Gastroesophageal sphincter (tissue), 4 donors: ENCODE measurements at regions not wholly inside any gene's neighbourhood (a gene's known extent, or its start where the extent isn't known, plus 50 kb on each side); places are given as distances from the start of the nearest gene placed in this dataset.

Source experiments
- ATAC-seq: fragments of 150-250 bp; one replicate; pipeline ENCODE4 v1.9.1; 2016; ENCODE audit warnings: mild to moderate bottlenecking, moderate library complexity
- H3K27ac ChIP-seq, 4 donors: fragments of 200-600 bp; sonication (generic) in 3 of 4; 1 replicate in 3 of 4; 2 replicates in 1 of 4; pipeline ENCODE4 v1.5.1; 2016 to 2019
- H3K27me3 ChIP-seq: fragments of 200-600 bp; sonication (generic); one replicate; pipeline ENCODE4 v1.5.1; 2019
- H3K36me3 ChIP-seq, 2 donors: fragments of 200-600 bp; sonication (generic); one replicate each; pipeline ENCODE4 v1.5.1; 2019; ENCODE audit warnings: control low read depth in 1 of 2
- H3K4me1 ChIP-seq, 3 donors: fragments of 200-600 bp; sonication (generic); 1 replicate in 2 of 3; 2 replicates in 1 of 3; pipeline ENCODE4 v1.5.1; 2016 to 2019; ENCODE audit warnings: control low read depth in 2 of 3
- H3K4me3 ChIP-seq, 2 donors: fragments of 200-600 bp; sonication (generic); one replicate each; pipeline ENCODE4 v1.5.1; 2019; ENCODE audit warnings: mild to moderate bottlenecking in 1 of 2, moderate library complexity in 1 of 2
- H3K9me3 ChIP-seq, 3 donors: fragments of 200-600 bp; sonication (generic); one replicate each; pipeline ENCODE4 v1.5.1; 2017 to 2019; ENCODE audit warnings: control low read depth in 2 of 3
- EP300 ChIP-seq: sonication (generic); formaldehyde crosslinking; IDR thresholded peaks from one replicate; pipeline ENCODE4 v1.6.1; 2017; ENCODE audit warnings: antibody characterized with exemption, mild to moderate bottlenecking
- POLR2A ChIP-seq, 2 donors: fragments of 450-650 bp; IDR thresholded peaks; one replicate each; pipeline ENCODE4 v1.6.1; 2017; ENCODE audit warnings: antibody characterized with exemption in 2 of 2, mild to moderate bottlenecking in 2 of 2, moderate library complexity in 1 of 2
- POLR2AphosphoS5 ChIP-seq: sonication (generic); formaldehyde crosslinking; IDR thresholded peaks from one replicate; pipeline ENCODE4 v1.6.1; 2017; ENCODE audit warnings: antibody characterized with exemption
- WGBS, 2 donors: methylation state at CpG; one replicate each; pipeline ENCODE4 v1.1.5; 2018; ENCODE audit warnings: low coverage in 1 of 2; 5-methylcytosine and 5-hydroxymethylcytosine counted together
- TF ChIP-seq, protein P1 (sequence below), 4 experiments: fragments of 200-600 bp in 2 of 4; fragments of 450-650 bp in 2 of 4; sonication (generic) in 1 of 4; IDR thresholded peaks; one replicate each; pipeline ENCODE4 v1.5.1; 2017 to 2019; ENCODE audit warnings: antibody characterized with exemption in 4 of 4, mild to moderate bottlenecking in 2 of 4, moderate library complexity in 2 of 4

DNA sequence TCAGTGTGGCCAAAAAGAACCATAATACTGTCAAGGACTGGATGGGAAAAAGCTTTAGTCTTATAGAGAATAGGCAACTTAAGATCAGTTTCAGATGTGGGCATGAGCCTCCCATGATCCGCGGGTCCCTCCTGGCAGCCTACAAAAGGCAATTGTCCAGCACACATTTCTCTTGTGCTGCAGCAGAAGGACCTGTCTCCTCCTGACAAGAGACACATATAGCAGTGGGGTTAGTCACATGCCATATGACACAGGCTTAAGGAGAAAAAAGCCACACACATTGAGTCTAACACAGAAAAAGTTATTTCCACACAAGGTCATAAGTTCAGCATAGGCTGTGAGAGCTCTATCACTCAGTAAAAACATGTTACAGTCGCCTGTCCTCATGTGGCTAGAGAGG lies 1378.7 kb upstream of the PRR20A start:
- no peaks in the 10 kb centered on the region for H3K4me1 ChIP-seq
- WGBS, 2 donors, result 66 to 73% methylated on average over 3 of the region's 3 CpGs
- H3K36me3 ChIP-seq, result no peaks in the 10 kb centered on the region
- TF ChIP-seq POLR2A (IDR thresholded peaks at IDR 0.05) (no peak), POLR2AphosphoS5 (no peak), EP300 (no peak)
- TF ChIP-seq, protein P1, sequence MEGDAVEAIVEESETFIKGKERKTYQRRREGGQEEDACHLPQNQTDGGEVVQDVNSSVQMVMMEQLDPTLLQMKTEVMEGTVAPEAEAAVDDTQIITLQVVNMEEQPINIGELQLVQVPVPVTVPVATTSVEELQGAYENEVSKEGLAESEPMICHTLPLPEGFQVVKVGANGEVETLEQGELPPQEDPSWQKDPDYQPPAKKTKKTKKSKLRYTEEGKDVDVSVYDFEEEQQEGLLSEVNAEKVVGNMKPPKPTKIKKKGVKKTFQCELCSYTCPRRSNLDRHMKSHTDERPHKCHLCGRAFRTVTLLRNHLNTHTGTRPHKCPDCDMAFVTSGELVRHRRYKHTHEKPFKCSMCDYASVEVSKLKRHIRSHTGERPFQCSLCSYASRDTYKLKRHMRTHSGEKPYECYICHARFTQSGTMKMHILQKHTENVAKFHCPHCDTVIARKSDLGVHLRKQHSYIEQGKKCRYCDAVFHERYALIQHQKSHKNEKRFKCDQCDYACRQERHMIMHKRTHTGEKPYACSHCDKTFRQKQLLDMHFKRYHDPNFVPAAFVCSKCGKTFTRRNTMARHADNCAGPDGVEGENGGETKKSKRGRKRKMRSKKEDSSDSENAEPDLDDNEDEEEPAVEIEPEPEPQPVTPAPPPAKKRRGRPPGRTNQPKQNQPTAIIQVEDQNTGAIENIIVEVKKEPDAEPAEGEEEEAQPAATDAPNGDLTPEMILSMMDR (IDR thresholded peaks at IDR 0.05), result no peak
- no peaks in the 10 kb centered on the region for H3K27me3 ChIP-seq
- ATAC-seq, result no peak
- no peaks in the 10 kb centered on the region for H3K9me3 ChIP-seq
- H3K27ac ChIP-seq, result no peak overlapping the region
- no peak overlapping the region for H3K4me3 ChIP-seq

DNA sequence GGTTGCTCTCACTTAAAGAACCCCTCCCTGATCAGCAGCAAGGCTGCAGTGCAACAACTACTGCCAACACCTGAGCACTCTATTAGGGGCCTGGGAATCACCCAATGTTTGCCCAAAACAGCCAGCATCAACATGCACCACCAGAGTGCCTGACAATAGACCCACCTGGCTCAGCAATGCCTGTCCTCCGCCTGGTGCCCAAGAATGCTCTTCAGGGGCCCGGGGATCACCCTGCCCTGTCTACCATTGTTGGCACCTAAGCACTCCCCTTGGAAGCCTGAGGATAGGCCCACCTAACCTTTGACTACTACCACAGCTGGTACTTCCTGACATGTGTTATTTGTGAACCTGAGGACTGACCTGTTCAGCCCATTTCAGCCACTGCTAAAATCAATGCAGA lies 1363.1 kb upstream of the PRR20A start:
- Histone ChIP-seq H3K36me3 (no peaks in the 10 kb centered on the region), H3K4me1 (no peaks in the 10 kb centered on the region), H3K4me3 (no peak overlapping the region), H3K9me3 (no peaks in the 10 kb centered on the region), H3K27me3 (no peaks in the 10 kb centered on the region), H3K27ac (no peak overlapping the region)
- no CpG with 5 or more reads among the region's 2 CpGs for WGBS, 2 donors
- ATAC-seq, result no peak
- TF ChIP-seq EP300, result no peak
- no peak for TF ChIP-seq POLR2AphosphoS5
- TF ChIP-seq, protein P1 (IDR thresholded peaks at IDR 0.05), result no peak
- no peak for TF ChIP-seq POLR2A (IDR thresholded peaks at IDR 0.05)

DNA sequence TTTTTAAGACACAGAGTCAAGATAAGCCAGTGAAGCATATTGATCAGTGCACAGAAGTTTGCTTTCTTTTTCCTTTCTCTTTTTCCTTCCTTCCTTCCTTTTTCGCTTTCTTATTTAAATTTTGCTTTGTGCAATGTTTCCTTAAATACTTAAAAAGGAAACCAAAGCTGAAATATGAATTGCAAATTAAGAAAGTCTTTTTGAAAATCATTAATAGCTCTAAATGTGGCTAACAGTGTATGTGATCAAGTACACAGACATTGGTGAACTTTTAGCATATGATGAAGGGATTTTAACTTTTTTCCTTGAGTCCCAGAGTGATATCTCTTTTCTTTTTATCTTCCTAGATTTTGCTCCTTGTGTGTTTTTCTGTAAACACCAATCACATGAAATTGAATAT lies 1356.9 kb upstream of the PRR20A start:
- 50 to 78% methylated on average over 1 of the region's 1 CpG for WGBS, 2 donors
- Histone ChIP-seq H3K36me3 (no peaks in the 10 kb centered on the region), H3K4me1 (no peaks in the 10 kb centered on the region), H3K4me3 (no peak overlapping the region), H3K27me3 (no peaks in the 10 kb centered on the region), H3K9me3 (no peaks in the 10 kb centered on the region), H3K27ac (no peak overlapping the region)
- no peak for ATAC-seq
- no peak for TF ChIP-seq EP300
- TF ChIP-seq POLR2AphosphoS5, result no peak
- no peak for TF ChIP-seq POLR2A (IDR thresholded peaks at IDR 0.05)
- TF ChIP-seq, protein P1 (IDR thresholded peaks at IDR 0.05), result no peak

DNA sequence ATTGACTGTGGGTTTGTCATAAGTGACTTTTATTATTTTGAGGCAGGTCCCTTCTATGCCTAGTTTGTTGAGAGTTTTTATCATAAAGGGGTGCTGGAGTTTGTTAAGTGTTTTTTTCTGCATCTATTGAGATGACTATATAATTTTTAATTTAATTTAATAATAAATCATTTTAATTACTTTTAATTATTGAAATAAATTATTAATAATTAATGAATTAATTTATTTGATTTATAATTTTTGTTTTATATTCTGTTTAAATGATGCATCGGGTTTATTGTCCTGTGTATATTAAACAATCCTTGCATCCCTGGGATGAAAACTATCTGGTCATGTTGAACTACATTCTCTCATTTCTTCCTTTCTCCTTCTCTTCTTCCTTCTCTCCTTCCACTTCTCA lies 1352.2 kb upstream of the PRR20A start:
- H3K27ac ChIP-seq, result no peak overlapping the region
- no peak for ATAC-seq
- TF ChIP-seq, protein P1 (IDR thresholded peaks at IDR 0.05), result no peak
- TF ChIP-seq EP300 (no peak), POLR2AphosphoS5 (no peak), POLR2A (IDR thresholded peaks at IDR 0.05) (no peak)
- H3K27me3 ChIP-seq, result no peaks in the 10 kb centered on the region
- H3K4me1 ChIP-seq, result no peaks in the 10 kb centered on the region
- 83 to 96% methylated on average over 1 of the region's 1 CpG for WGBS, 2 donors
- no peaks in the 10 kb centered on the region for H3K9me3 ChIP-seq
- no peaks in the 10 kb centered on the region for H3K36me3 ChIP-seq
- H3K4me3 ChIP-seq, result no peak overlapping the region

DNA sequence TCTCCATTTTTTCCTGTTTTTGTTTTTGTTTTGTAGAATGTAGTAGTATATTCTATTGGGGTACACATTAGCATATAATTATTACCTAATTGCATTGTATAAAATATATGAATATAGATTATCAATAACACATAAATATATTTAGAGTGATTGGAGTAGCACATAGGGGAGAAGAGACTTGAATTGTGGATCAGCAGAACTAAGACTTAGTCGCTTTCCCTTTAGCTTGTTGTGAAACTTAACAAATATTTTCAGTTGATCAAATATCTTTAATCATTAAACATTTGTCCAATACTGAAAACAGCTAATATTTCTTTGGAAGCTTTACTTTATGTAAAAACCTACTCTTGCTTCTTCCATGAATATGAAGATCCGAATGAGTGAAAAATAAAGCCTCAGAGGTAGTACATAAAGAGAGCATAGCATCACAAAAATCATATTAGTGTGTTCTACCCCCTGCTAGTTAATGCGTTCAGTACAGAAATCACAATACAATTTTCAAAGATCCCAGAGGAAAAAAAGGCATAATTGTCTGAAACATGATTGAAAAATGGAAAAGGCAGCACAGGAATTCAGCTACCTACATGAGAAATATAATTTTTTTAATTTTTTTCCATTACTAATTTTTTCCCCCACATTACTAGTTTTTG lies 1348.0 kb upstream of the PRR20A start:
- TF ChIP-seq POLR2AphosphoS5 (no peak), POLR2A (IDR thresholded peaks at IDR 0.05) (no peak), EP300 (no peak)
- TF ChIP-seq, protein P1 (IDR thresholded peaks at IDR 0.05), result no peak
- Histone ChIP-seq H3K27ac (no peak overlapping the region), H3K27me3 (no peaks in the 10 kb centered on the region), H3K4me1 (no peaks in the 10 kb centered on the region), H3K4me3 (no peak overlapping the region), H3K9me3 (no peaks in the 10 kb centered on the region), H3K36me3 (no peaks in the 10 kb centered on the region)
- 84 to 88% methylated on average over 3 of the region's 3 CpGs for WGBS, 2 donors
- no peak for ATAC-seq
